DMS53 treated with DMSO at 0.1 percent for 48 hours (cell line): ENCODE measurements at regions not wholly inside any gene's neighbourhood (a gene's known extent, or its start where the extent isn't known, plus 50 kb on each side); places are given as distances from the start of the nearest gene placed in this dataset.

ENCODE experiments used
- DNase-seq: peaks from one replicate; lab custom pipeline; 2025; ENCODE audit not compliant: unreplicated experiment; lab: John Stamatoyannopoulos, UW

DNA sequence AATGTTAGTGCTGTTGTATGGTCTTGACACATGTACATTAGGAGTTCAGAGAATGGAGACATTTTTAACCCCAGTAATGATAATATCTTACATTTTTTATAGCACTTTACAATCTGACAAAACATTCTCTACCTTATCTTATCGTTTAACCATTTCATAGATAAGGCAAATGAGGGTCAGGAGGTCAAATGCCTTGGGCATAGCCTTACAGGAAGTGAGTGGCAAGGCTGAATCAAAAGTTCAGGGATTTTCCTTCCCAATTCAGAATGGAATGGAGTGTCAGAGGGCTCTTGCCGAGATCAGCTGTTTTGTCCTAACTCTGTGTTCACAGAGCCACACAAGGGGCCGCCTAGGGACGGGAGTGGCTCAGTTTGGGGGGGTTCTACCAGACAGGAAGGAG is 57.6 kb upstream of the AK4 start:
- no peak for DNase-seq

DNA sequence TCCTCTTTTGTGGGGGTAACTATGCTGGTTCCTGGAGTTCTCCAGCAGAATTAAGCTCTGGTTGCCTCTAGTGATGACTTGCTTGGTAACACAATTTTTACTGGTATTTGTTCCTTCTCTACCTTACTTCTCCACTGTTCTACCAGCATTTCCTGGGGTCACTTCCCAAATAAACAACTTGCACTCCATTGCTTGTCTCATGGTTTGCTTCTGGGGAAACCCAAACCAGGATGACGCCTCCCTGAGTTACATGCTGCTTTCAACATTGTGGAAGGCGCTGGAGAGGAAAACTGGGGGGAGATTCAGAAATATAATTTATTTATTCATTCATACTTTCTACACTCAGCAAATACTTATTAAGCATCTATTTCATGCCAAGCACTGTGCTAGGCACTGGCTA is 55.3 kb upstream of the AK4 start:
- DNase-seq = no peak

DNA sequence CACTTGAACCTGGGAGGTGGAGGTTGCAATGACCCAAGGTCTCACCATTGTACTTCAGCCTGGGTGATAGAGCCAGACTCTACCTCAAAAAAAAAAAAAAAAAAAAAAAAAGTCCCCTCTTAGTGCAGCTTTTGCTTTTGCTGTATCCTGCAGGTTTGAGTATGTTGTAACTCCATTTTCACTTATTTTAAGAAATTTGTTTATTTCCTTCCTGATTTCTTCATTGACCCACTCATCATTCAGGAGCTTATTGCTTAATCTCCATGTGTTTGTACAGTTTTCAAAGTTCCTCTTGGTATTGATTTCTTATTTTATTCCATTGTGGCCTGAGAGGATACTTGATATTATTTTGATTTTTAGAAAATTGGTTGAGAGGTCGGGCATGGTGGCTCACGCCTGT is 50.9 kb upstream of the AK4 start:
- DNase-seq = no peak
